ENCODE measurements at regions not wholly inside any gene's neighbourhood (a gene's known extent, or its start where the extent isn't known, plus 50 kb on each side); places are given as distances from the start of the nearest gene placed in this dataset.

GRCh38 chr5:54834121-54834842 lies 151.1 kb downstream of the ESM1 start:
- Mint-ChIP-seq H3K9me3 (ENCODE audit: low read depth) (peaks cover 4% of the 10 kb centered on the region), H3K4me1 (ENCODE audit: low read depth) (peaks cover 35% of the 10 kb centered on the region), H3K36me3 (ENCODE audit: insufficient read depth) (no peaks in the 10 kb centered on the region), H3K27me3 (no peaks in the 10 kb centered on the region), H3K4me3 (ENCODE audit: low read depth) (no peak overlapping the region), H3K27ac (no peak overlapping the region)
- no peak for TF ChIP-seq CTCF (IDR thresholded peaks at IDR 0.05; ENCODE audit: unreplicated experiment)
- no peak for DNase-seq (ENCODE audit: low spot score, unreplicated experiment)

DNA sequence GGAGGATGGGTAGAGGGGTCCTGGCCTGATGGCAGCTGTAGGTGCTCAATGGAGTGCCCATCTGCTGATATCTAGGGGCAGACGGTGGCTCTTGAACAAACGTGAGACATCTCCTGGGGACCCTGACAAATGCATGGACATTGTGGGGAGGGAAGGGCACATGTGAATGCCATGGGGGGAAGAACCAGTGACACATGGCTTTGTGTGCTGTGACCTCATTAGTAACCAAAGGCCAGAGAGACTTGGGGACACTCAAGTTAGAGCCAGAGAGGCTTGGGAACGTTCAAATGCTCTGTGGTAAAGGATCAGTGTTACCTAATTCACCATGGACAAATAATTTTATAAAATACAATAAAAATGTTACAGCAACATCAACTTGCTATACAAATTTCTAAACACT lies 151.8 kb downstream of the ESM1 start:
- H3K27ac Mint-ChIP-seq, result no peak overlapping the region
- peaks cover 29% of the 10 kb centered on the region for H3K4me1 Mint-ChIP-seq (ENCODE audit: low read depth)
- no peaks in the 10 kb centered on the region for H3K27me3 Mint-ChIP-seq
- H3K4me3 Mint-ChIP-seq (ENCODE audit: low read depth), result no peak overlapping the region
- no peaks in the 10 kb centered on the region for H3K36me3 Mint-ChIP-seq (ENCODE audit: insufficient read depth)
- no peak for DNase-seq (ENCODE audit: low spot score, unreplicated experiment)
- TF ChIP-seq CTCF (IDR thresholded peaks at IDR 0.05; ENCODE audit: unreplicated experiment), result no peak
- H3K9me3 Mint-ChIP-seq (ENCODE audit: low read depth), result peaks cover 4% of the 10 kb centered on the region

- no peak overlapping the region for H3K4me3 Mint-ChIP-seq (ENCODE audit: low read depth)
- peaks cover 4% of the 10 kb centered on the region for H3K9me3 Mint-ChIP-seq (ENCODE audit: low read depth)
- H3K4me1 Mint-ChIP-seq (ENCODE audit: low read depth), result peaks cover 22% of the 10 kb centered on the region
- no peak for TF ChIP-seq CTCF (IDR thresholded peaks at IDR 0.05; ENCODE audit: unreplicated experiment)
- peak overlapping the region; percentile 20 for H3K27ac Mint-ChIP-seq
- H3K27me3 Mint-ChIP-seq, result no peaks in the 10 kb centered on the region
- H3K36me3 Mint-ChIP-seq (ENCODE audit: insufficient read depth), result no peaks in the 10 kb centered on the region
- DNase-seq (ENCODE audit: low spot score, unreplicated experiment), result no peak
Measured at GRCh38 chr5:54832858-54833257, 152.5 kb downstream of the ESM1 start.

DNA sequence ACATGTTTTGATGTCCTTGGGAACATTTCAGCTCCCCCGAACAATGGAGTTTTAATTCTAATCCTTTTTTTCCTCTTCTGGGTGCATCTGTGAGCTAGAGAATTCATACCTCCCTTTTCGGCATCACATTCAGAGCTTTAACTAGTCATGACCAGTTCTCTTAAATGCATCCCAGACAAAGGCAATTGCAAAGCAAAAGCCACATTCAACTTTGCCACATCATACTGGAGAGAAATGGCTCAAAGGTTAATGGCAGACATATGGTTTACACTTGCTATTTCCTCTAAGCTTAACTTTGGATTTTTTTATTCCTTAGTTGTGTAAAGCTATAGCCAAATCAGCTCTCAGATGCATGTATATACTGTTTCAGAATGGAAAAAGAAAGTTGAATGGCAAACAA lies 153.3 kb downstream of the ESM1 start:
- no peak overlapping the region for H3K27ac Mint-ChIP-seq
- H3K36me3 Mint-ChIP-seq (ENCODE audit: insufficient read depth), result no peaks in the 10 kb centered on the region
- H3K27me3 Mint-ChIP-seq, result no peaks in the 10 kb centered on the region
- H3K4me3 Mint-ChIP-seq (ENCODE audit: low read depth), result no peak overlapping the region
- TF ChIP-seq CTCF (IDR thresholded peaks at IDR 0.05; ENCODE audit: unreplicated experiment), result no peak
- peaks cover 17% of the 10 kb centered on the region for H3K4me1 Mint-ChIP-seq (ENCODE audit: low read depth)
- H3K9me3 Mint-ChIP-seq (ENCODE audit: low read depth), result peaks cover 4% of the 10 kb centered on the region
- DNase-seq (ENCODE audit: low spot score, unreplicated experiment), result no peak

- peaks cover 4% of the 10 kb centered on the region for H3K9me3 Mint-ChIP-seq (ENCODE audit: low read depth)
Measured at GRCh38 chr5:54831233-54831632, 154.2 kb downstream of the ESM1 start.

More at GRCh38 chr5:54831233-54831632, 154.2 kb downstream of the ESM1 start:
- no peak for DNase-seq (ENCODE audit: low spot score, unreplicated experiment)
- TF ChIP-seq CTCF (IDR thresholded peaks at IDR 0.05; ENCODE audit: unreplicated experiment), result no peak
- Mint-ChIP-seq H3K4me3 (ENCODE audit: low read depth) (no peak overlapping the region), H3K27ac (no peak overlapping the region), H3K36me3 (ENCODE audit: insufficient read depth) (no peaks in the 10 kb centered on the region), H3K4me1 (ENCODE audit: low read depth) (peaks cover 11% of the 10 kb centered on the region), H3K27me3 (no peaks in the 10 kb centered on the region)
